Heart left ventricle (tissue), 13 donors: ENCODE measurements at regions not wholly inside any gene's neighbourhood (a gene's known extent, or its start where the extent isn't known, plus 50 kb on each side); places are given as distances from the start of the nearest gene placed in this dataset.

Source experiments
- CTCF ChIP-seq, 12 donors: fragments of 200-600 bp; sonication (generic) in 4 of 12; IDR thresholded peaks; one replicate each; pipeline versions ENCODE4 v1.5.0 to v1.8.0; 2018 to 2022; ENCODE audit warnings: antibody characterized with exemption in 12 of 12, mild to moderate bottlenecking in 5 of 12
- POLR2A ChIP-seq, 2 donors: fragments of 450-650 bp; IDR thresholded peaks; one replicate each; pipeline ENCODE4 v1.6.1; 2017; ENCODE audit warnings: antibody characterized with exemption in 2 of 2, mild to moderate bottlenecking in 2 of 2, moderate library complexity in 2 of 2
- donor health status: ischemic (EF 13 %, LVEDD 7.1; RV severe dilation, severe dysfunction).
- donor health status: DM: no; HTN: yes; CAD: no.
- donor health status: DM: no; HTN: no; CAD: no.
- donor health status: ischemic (EF 25% LVEDD 6.9; RV normal size, moderate dysfunction).
- donor health status: ischemic (EF 25% LVEDD 5.7; RV mildly dilated, moderate dysfunction).
- donor health status: ischemic (EF 35%, LVEDD 5.7; RV mildly dilated, moderate dysfunction).
- donor health status: nonischemic (EF 11% LVEDD 7.7; RV severe dilation, severe dysfunction).
- donor health status: DM: yes; HTN: yes; CAD: no.
- donor health status: PGD.
- donor health status: ischemic (EF 29% LVEDD 5.4; RV normal size, mild dysfunction).
- donor health status: nonischemic (EF 23%, LVEDD 6.1; RV moderate dilation, normal function).

GRCh38 chr14:65238456-65238855 is 136.1 kb upstream of the MAX start:
- TF ChIP-seq POLR2A (IDR thresholded peaks at IDR 0.05): no peak
- no peak for TF ChIP-seq CTCF (IDR thresholded peaks at IDR 0.05)
